ENCODE measurements at regions not wholly inside any gene's neighbourhood (a gene's known extent, or its start where the extent isn't known, plus 50 kb on each side); places are given as distances from the start of the nearest gene placed in this dataset.

DNA sequence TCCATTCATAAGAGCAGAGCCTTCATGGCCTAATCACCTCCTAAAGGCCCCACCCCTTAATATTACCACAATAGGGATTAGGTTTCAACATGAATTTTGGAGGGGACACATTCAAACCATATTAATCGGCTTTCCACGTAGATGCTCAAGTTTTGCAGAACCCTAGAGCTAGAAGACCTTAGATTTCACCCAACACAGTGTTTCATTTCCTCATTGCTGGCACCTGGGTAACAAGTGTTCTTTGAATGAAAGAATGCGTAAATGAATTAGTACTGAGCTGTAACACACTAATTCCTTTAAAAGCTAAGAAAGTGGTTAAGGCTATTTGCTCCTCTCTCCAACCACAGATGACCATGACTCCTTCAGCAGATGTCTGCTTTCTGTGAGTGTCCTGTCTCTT lies 252.5 kb downstream of the SMAD2 start:
- H3K4me1 ChIP-seq (ENCODE audit: control insufficient read depth, insufficient read depth, low read length): no peaks in the 10 kb centered on the region
- TF ChIP-seq SIN3A (IDR thresholded peaks at IDR 0.05; ENCODE audit: borderline replicate concordance, insufficient read depth, low read depth, low read length): no peak
- TF ChIP-seq, protein P1, sequence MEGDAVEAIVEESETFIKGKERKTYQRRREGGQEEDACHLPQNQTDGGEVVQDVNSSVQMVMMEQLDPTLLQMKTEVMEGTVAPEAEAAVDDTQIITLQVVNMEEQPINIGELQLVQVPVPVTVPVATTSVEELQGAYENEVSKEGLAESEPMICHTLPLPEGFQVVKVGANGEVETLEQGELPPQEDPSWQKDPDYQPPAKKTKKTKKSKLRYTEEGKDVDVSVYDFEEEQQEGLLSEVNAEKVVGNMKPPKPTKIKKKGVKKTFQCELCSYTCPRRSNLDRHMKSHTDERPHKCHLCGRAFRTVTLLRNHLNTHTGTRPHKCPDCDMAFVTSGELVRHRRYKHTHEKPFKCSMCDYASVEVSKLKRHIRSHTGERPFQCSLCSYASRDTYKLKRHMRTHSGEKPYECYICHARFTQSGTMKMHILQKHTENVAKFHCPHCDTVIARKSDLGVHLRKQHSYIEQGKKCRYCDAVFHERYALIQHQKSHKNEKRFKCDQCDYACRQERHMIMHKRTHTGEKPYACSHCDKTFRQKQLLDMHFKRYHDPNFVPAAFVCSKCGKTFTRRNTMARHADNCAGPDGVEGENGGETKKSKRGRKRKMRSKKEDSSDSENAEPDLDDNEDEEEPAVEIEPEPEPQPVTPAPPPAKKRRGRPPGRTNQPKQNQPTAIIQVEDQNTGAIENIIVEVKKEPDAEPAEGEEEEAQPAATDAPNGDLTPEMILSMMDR (IDR thresholded peaks at IDR 0.05): no peak
- TF ChIP-seq, protein P2, sequence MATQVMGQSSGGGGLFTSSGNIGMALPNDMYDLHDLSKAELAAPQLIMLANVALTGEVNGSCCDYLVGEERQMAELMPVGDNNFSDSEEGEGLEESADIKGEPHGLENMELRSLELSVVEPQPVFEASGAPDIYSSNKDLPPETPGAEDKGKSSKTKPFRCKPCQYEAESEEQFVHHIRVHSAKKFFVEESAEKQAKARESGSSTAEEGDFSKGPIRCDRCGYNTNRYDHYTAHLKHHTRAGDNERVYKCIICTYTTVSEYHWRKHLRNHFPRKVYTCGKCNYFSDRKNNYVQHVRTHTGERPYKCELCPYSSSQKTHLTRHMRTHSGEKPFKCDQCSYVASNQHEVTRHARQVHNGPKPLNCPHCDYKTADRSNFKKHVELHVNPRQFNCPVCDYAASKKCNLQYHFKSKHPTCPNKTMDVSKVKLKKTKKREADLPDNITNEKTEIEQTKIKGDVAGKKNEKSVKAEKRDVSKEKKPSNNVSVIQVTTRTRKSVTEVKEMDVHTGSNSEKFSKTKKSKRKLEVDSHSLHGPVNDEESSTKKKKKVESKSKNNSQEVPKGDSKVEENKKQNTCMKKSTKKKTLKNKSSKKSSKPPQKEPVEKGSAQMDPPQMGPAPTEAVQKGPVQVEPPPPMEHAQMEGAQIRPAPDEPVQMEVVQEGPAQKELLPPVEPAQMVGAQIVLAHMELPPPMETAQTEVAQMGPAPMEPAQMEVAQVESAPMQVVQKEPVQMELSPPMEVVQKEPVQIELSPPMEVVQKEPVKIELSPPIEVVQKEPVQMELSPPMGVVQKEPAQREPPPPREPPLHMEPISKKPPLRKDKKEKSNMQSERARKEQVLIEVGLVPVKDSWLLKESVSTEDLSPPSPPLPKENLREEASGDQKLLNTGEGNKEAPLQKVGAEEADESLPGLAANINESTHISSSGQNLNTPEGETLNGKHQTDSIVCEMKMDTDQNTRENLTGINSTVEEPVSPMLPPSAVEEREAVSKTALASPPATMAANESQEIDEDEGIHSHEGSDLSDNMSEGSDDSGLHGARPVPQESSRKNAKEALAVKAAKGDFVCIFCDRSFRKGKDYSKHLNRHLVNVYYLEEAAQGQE (IDR thresholded peaks at IDR 0.05; ENCODE audit: insufficient read depth in 1 of 2, low read depth in 2 of 2, low read length in 1 of 2): no peak
- TF ChIP-seq POLR2AphosphoS5 (IDR thresholded peaks at IDR 0.05; ENCODE audit: low read depth, low read length): no peak
- TF ChIP-seq TCF7L2 (IDR thresholded peaks at IDR 0.05; ENCODE audit: low read depth, low read length): no peak
- DNase-seq (ENCODE audit: low read depth, low spot score): no peak
- intact Hi-C loops (cut with micrococcal nuclease; ENCODE audit: unreplicated experiment): no loop called here
- no peak for ATAC-seq
- no peaks in the 10 kb centered on the region for H3K36me3 ChIP-seq (ENCODE audit: control insufficient read depth, insufficient read depth, low read length)
- POLR2A ChIA-PET: no interaction called here
- CTCF ChIA-PET: no interaction called here
- no TSS peak for BruUV-seq (replicated peaks)
- no peaks in the 10 kb centered on the region for H3K27me3 ChIP-seq (ENCODE audit: control insufficient read depth, insufficient read depth, low read length)
- H3K9me3 ChIP-seq (ENCODE audit: control insufficient read depth, insufficient read depth, low read depth, low read length): no peaks in the 10 kb centered on the region
- no peak overlapping the region for H3K4me3 ChIP-seq (ENCODE audit: low read depth in 2 of 2, low read length in 2 of 2)
- no peak overlapping the region for H3K27ac ChIP-seq (ENCODE audit: low read length)
- in situ Hi-C loops (cut with HindIII; ENCODE audit: low pct_unique_long_range_greater_than_20kb, low sequenced_read_pairs): no loop called here

DNA sequence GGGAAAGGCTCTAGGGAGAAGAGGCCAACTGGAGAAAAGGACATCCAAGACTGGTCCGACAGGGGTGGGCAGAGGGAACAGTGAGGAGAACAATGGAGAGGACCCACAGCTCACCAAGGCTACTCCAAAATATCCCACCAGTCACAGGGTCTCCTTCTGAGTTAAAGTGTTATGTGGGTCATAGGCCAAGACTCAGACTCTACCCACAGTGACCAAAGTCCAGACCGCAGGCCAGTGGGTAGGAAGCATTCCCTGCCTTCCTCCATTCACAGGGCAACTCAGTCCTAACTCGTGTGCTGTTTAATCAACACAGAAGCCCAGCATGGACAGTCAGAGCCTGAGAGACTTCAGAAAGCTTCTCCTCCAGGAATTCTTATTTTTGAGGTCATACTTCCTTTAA lies 260.6 kb downstream of the SMAD2 start:
- TF ChIP-seq SIN3A (IDR thresholded peaks at IDR 0.05; ENCODE audit: borderline replicate concordance, insufficient read depth, low read depth, low read length): no peak
- TF ChIP-seq POLR2AphosphoS5 (IDR thresholded peaks at IDR 0.05; ENCODE audit: low read depth, low read length): no peak
- no peak for TF ChIP-seq TCF7L2 (IDR thresholded peaks at IDR 0.05; ENCODE audit: low read depth, low read length)
- TF ChIP-seq, protein P2 (IDR thresholded peaks at IDR 0.05; ENCODE audit: insufficient read depth in 1 of 2, low read depth in 2 of 2, low read length in 1 of 2): no peak
- TF ChIP-seq, protein P1 (IDR thresholded peaks at IDR 0.05): no peak
- in situ Hi-C loops (cut with HindIII; ENCODE audit: low pct_unique_long_range_greater_than_20kb, low sequenced_read_pairs): no loop called here
- H3K27me3 ChIP-seq (ENCODE audit: control insufficient read depth, insufficient read depth, low read length): no peaks in the 10 kb centered on the region; the same call in 1 of the 2 replicates
- no peak for ATAC-seq
- CTCF ChIA-PET: interaction anchor here (0.5 kb wide), 1 partner anchor 723 kb away, joined by 5 read pairs; no protein-coding TSS in a partner anchor
- no TSS peak for BruUV-seq (replicated peaks)
- no peaks in the 10 kb centered on the region for H3K4me1 ChIP-seq (ENCODE audit: control insufficient read depth, insufficient read depth, low read length)
- no peak overlapping the region for H3K4me3 ChIP-seq (ENCODE audit: low read depth in 2 of 2, low read length in 2 of 2)
- DNase-seq (ENCODE audit: low read depth, low spot score): no peak
- intact Hi-C loops (cut with micrococcal nuclease; ENCODE audit: unreplicated experiment): no loop called here
- H3K9me3 ChIP-seq (ENCODE audit: control insufficient read depth, insufficient read depth, low read depth, low read length): no peaks in the 10 kb centered on the region
- H3K27ac ChIP-seq (ENCODE audit: low read length): no peak overlapping the region
- H3K36me3 ChIP-seq (ENCODE audit: control insufficient read depth, insufficient read depth, low read length): no peaks in the 10 kb centered on the region
- POLR2A ChIA-PET: no interaction called here

Data from Panc1 (cell line).